H9 (cell line): ENCODE measurements at regions not wholly inside any gene's neighbourhood (a gene's known extent, or its start where the extent isn't known, plus 50 kb on each side); places are given as distances from the start of the nearest gene placed in this dataset.

ENCODE experiments used
- DNase-seq: peaks from one replicate; pipeline ENCODE4 v3.0.0-alpha.2; 2017
- H2AFZ ChIP-seq: one replicate; pipeline ENCODE4 v1.6.1; 2013; ENCODE audit warnings: mild to moderate bottlenecking, low read length, control low read depth, moderate library complexity
- H2AK5ac ChIP-seq: 2 replicates; pipeline ENCODE4 v1.6.1; 2013; ENCODE audit warnings: low read length, control low read depth, mixed read lengths; ENCODE audit not compliant: insufficient read length
- H2BK120ac ChIP-seq: one replicate; pipeline ENCODE4 v1.6.1; 2013; ENCODE audit warnings: low read depth, mild to moderate bottlenecking, low read length, control low read depth, inconsistent platforms; ENCODE audit not compliant: poor library complexity, severe bottlenecking
- H2BK12ac ChIP-seq: 2 replicates; pipeline ENCODE4 v1.6.1; 2013; ENCODE audit warnings: low read length, control low read depth, mixed read lengths, low read depth; ENCODE audit not compliant: insufficient read length
- H2BK15ac ChIP-seq: 2 replicates; pipeline ENCODE4 v1.6.1; 2013; ENCODE audit warnings: low read depth, low read length, control low read depth
- H2BK20ac ChIP-seq: one replicate; pipeline ENCODE4 v1.6.1; 2013; ENCODE audit warnings: low read depth, mild to moderate bottlenecking, low read length, control low read depth, inconsistent platforms; ENCODE audit not compliant: poor library complexity, severe bottlenecking
- H2BK5ac ChIP-seq: 2 replicates; pipeline ENCODE4 v1.6.1; 2013; ENCODE audit warnings: low read length, control low read depth, mixed read lengths; ENCODE audit not compliant: insufficient read length
- H3K14ac ChIP-seq: 2 replicates; pipeline ENCODE4 v1.6.1; 2013; ENCODE audit warnings: low read length, control low read depth; ENCODE audit not compliant: insufficient read depth
- H3K18ac ChIP-seq: 2 replicates; pipeline ENCODE4 v1.6.1; 2013; ENCODE audit warnings: low read depth, mild to moderate bottlenecking, mixed read lengths, low read length, control low read depth; ENCODE audit not compliant: insufficient read length
- H3K23ac ChIP-seq: 2 replicates; pipeline ENCODE4 v1.6.1; 2013; ENCODE audit warnings: low read length, control low read depth, mixed read lengths, low read depth; ENCODE audit not compliant: insufficient read length
- H3K23me2 ChIP-seq: 2 replicates; pipeline ENCODE4 v1.6.1; 2013; ENCODE audit warnings: low read depth, mild to moderate bottlenecking, mixed read lengths, low read length, control low read depth; ENCODE audit not compliant: insufficient read length, poor library complexity, severe bottlenecking
- H3K27ac ChIP-seq: 2 replicates; pipeline ENCODE4 v1.5.1; 2013; ENCODE audit warnings: low read length, control low read depth, mixed read lengths, low read depth; ENCODE audit not compliant: insufficient read length
- H3K27me3 ChIP-seq: 2 replicates; pipeline ENCODE4 v1.6.1; 2013; ENCODE audit warnings: low read length, control low read depth, inconsistent platforms; ENCODE audit not compliant: insufficient read depth
- H3K4ac ChIP-seq: 2 replicates; pipeline ENCODE4 v1.6.1; 2013; ENCODE audit warnings: low read depth, mild to moderate bottlenecking, control low read depth, inconsistent platforms, low read length, moderate library complexity
- H3K4me1 ChIP-seq: 2 replicates; pipeline ENCODE4 v1.6.1; 2013; ENCODE audit warnings: low read length, control low read depth, inconsistent platforms; ENCODE audit not compliant: insufficient read depth
- H3K4me2 ChIP-seq: 2 replicates; pipeline ENCODE4 v1.6.1; 2013; ENCODE audit warnings: low read length, control low read depth, mixed read lengths; ENCODE audit not compliant: insufficient read length, insufficient read depth
- H3K56ac ChIP-seq: 2 replicates; pipeline ENCODE4 v1.6.1; 2013; ENCODE audit warnings: low read depth, mild to moderate bottlenecking, mixed read lengths, low read length, control low read depth; ENCODE audit not compliant: insufficient read length
- H3K79me1 ChIP-seq: 2 replicates; pipeline ENCODE4 v1.6.1; 2013; ENCODE audit warnings: low read depth, mild to moderate bottlenecking, moderate library complexity, low read length, control low read depth, inconsistent platforms; ENCODE audit not compliant: insufficient read depth, poor library complexity, severe bottlenecking
- H3K79me2 ChIP-seq: 2 replicates; pipeline ENCODE4 v1.6.1; 2013; ENCODE audit warnings: low read length, control low read depth, inconsistent platforms; ENCODE audit not compliant: insufficient read depth
- H3K9ac ChIP-seq: 2 replicates; pipeline ENCODE4 v1.6.1; 2013; ENCODE audit warnings: low read length, control low read depth, mixed read lengths; ENCODE audit not compliant: insufficient read length; ENCODE audit errors: extremely low read depth
- H3K9me3 ChIP-seq: one replicate; pipeline ENCODE4 v1.6.1; 2013; ENCODE audit warnings: low read depth, low read length, inconsistent platforms; ENCODE audit not compliant: control insufficient read depth
- H3T11ph ChIP-seq: one replicate; pipeline ENCODE4 v1.6.1; 2013; ENCODE audit warnings: mild to moderate bottlenecking, low read length, control low read depth, inconsistent platforms
- H4K20me1 ChIP-seq: one replicate; pipeline ENCODE4 v1.6.1; 2013; ENCODE audit not compliant: control insufficient read depth, insufficient read length, insufficient read depth
- H4K5ac ChIP-seq: 2 replicates; pipeline ENCODE4 v1.6.1; 2013; ENCODE audit warnings: low read depth, mild to moderate bottlenecking, mixed read lengths, low read length, control low read depth; ENCODE audit not compliant: insufficient read length
- H4K8ac ChIP-seq: replicated peaks from 2 replicates; pipeline ENCODE4 v1.6.1; 2013; ENCODE audit warnings: low read length, control low read depth, mixed read lengths, low read depth; ENCODE audit not compliant: insufficient read length
- H4K91ac ChIP-seq: 2 replicates; pipeline ENCODE4 v1.6.1; 2013; ENCODE audit warnings: low read depth, mild to moderate bottlenecking, moderate library complexity, mixed read lengths, low read length, control low read depth; ENCODE audit not compliant: insufficient read length
- H3K27ac Mint-ChIP-seq, 3 experiments: 2 replicates in 2 of 3; 3 replicates in 1 of 3; pipeline ENCODE4 v1.8.0; 2020 to 2021; ENCODE audit warnings: mixed read lengths in 3 of 3, mild to moderate bottlenecking in 1 of 3, moderate library complexity in 1 of 3
- H3K27me3 Mint-ChIP-seq: 2 replicates; pipeline ENCODE4 v1.8.0; 2021; ENCODE audit warnings: low read depth, mild to moderate bottlenecking, moderate library complexity, mixed read lengths
- H3K36me3 Mint-ChIP-seq, 3 experiments: 2 replicates in 2 of 3; 3 replicates in 1 of 3; pipeline ENCODE4 v1.8.0; 2020 to 2021; ENCODE audit warnings: low read depth in 3 of 3, mixed read lengths in 3 of 3; ENCODE audit not compliant: insufficient read depth in 1 of 3
- H3K4me1 Mint-ChIP-seq, 2 experiments: 2 replicates each; pipeline ENCODE4 v1.8.0; 2020; ENCODE audit warnings: mixed read lengths in 2 of 2
- H3K4me3 Mint-ChIP-seq, 2 experiments: 2 replicates in 1 of 2; 3 replicates in 1 of 2; pipeline ENCODE4 v1.8.0; 2020 to 2021; ENCODE audit warnings: mild to moderate bottlenecking in 2 of 2, mixed read lengths in 2 of 2, moderate library complexity in 1 of 2
- H3K9me3 Mint-ChIP-seq, 2 experiments: 2 replicates in 1 of 2; 3 replicates in 1 of 2; pipeline ENCODE4 v1.8.0; 2020; ENCODE audit warnings: mild to moderate bottlenecking in 2 of 2, mixed read lengths in 2 of 2, moderate library complexity in 1 of 2
- WGBS: extraction: QIAGEN DNeasy Blood & Tissue Kit; methylation state at CpG from one replicate; pipeline ENCODE4 v1.1.7; 2013; ENCODE audit warnings: missing lambda C conversion rate, low lambda C conversion rate, mixed read lengths; ENCODE audit not compliant: insufficient read length; ENCODE audit errors: extremely low coverage; 5-methylcytosine and 5-hydroxymethylcytosine counted together
- TF ChIP-seq, protein P1 (sequence below): fragments of 200-600 bp; sonication (generic); conservative IDR thresholded peaks from 3 replicates; pipeline ENCODE4 v1.8.0; 2021; ENCODE audit warnings: antibody characterized with exemption, mild to moderate bottlenecking

DNA sequence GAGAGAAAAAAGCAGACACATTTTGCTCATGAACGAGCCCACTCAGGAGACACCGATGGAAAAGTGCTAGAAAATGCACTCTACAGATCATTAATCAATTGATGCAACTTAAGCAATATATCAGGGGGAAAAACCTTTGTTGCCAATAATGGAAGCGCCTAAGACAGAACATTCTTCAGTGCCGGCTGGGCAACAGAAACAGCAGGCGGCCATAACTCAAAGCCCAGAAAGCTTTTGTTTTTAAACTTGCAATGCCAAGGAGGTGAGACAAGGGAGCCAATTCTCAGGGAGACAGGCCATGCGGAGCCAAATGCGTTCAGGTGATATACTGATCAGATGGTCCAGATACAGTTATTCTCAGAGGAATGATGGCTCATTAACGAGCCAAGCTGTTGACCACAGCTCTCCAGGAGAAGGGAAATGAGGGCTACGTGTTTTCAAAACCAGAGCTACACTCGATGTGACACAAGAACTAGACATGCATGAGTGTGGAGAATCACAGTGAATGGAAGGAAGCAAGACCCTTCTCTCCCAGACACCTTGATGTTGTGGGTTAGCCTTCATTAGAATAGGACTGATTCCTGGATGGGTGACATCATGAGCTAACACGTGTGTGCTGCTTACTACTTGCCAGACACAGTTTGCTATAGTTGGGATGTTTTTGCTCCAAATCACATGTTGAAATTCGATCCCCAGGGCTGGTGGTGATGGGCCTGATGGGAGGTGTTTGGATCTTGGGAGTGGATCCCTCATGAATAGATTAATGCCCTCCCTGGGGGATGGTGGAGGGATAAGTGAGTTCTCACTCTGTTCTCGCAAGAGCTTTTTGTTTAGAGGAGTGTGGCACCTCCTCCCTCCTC is 79.1 kb upstream of the KCNMA1 start:
- no peak overlapping the region for H4K91ac ChIP-seq
- H2AK5ac ChIP-seq, result no peak overlapping the region
- H4K5ac ChIP-seq, result no peak overlapping the region
- H3T11ph ChIP-seq, result no peak overlapping the region
- peaks cover 23% of the 10 kb centered on the region for H3K27me3 Mint-ChIP-seq
- no peak overlapping the region for H3K14ac ChIP-seq
- no peak overlapping the region for H2BK5ac ChIP-seq
- H3K9me3 Mint-ChIP-seq, result no peaks in the 10 kb centered on the region; a peak in 1 of 5 replicates
- H3K27ac Mint-ChIP-seq, result no peak overlapping the region; a peak in 1 of 7 replicates
- H3K23ac ChIP-seq, result no peak overlapping the region
- no peak overlapping the region for H3K4me2 ChIP-seq
- no peaks in the 10 kb centered on the region for H4K20me1 ChIP-seq
- no peak overlapping the region for H3K18ac ChIP-seq
- H2BK15ac ChIP-seq, result no peak overlapping the region
- H3K27me3 ChIP-seq, result no peaks in the 10 kb centered on the region; the same call in 1 of the 2 replicates
- no peak overlapping the region for H3K4ac ChIP-seq
- no CpG with 5 or more reads among the region's 13 CpGs for WGBS
- H3K9ac ChIP-seq, result no peak overlapping the region
- H2BK120ac ChIP-seq, result no peak overlapping the region
- no peaks in the 10 kb centered on the region for H3K23me2 ChIP-seq
- no peak overlapping the region for H2AFZ ChIP-seq
- no peaks in the 10 kb centered on the region for H3K9me3 ChIP-seq
- H2BK12ac ChIP-seq, result no peak overlapping the region
- H3K4me1 ChIP-seq, result peaks cover 7% of the 10 kb centered on the region; the same call in 1 of the 2 replicates
- DNase-seq, result no peak
- H3K79me1 ChIP-seq, result no peaks in the 10 kb centered on the region
- H2BK20ac ChIP-seq, result no peak overlapping the region
- no peak overlapping the region for H3K27ac ChIP-seq
- TF ChIP-seq, protein P1, sequence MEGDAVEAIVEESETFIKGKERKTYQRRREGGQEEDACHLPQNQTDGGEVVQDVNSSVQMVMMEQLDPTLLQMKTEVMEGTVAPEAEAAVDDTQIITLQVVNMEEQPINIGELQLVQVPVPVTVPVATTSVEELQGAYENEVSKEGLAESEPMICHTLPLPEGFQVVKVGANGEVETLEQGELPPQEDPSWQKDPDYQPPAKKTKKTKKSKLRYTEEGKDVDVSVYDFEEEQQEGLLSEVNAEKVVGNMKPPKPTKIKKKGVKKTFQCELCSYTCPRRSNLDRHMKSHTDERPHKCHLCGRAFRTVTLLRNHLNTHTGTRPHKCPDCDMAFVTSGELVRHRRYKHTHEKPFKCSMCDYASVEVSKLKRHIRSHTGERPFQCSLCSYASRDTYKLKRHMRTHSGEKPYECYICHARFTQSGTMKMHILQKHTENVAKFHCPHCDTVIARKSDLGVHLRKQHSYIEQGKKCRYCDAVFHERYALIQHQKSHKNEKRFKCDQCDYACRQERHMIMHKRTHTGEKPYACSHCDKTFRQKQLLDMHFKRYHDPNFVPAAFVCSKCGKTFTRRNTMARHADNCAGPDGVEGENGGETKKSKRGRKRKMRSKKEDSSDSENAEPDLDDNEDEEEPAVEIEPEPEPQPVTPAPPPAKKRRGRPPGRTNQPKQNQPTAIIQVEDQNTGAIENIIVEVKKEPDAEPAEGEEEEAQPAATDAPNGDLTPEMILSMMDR, result no peak
- peaks cover 41 to 43% of the 10 kb centered on the region in 2 experiments for H3K4me1 Mint-ChIP-seq
- no peaks in the 10 kb centered on the region for H3K36me3 Mint-ChIP-seq
- no peak overlapping the region for H3K56ac ChIP-seq
- H3K79me2 ChIP-seq, result no peaks in the 10 kb centered on the region
- no peak overlapping the region for H4K8ac ChIP-seq
- H3K4me3 Mint-ChIP-seq, result no peak overlapping the region
